ENCODE measurements at regions not wholly inside any gene's neighbourhood (a gene's known extent, or its start where the extent isn't known, plus 50 kb on each side); places are given as distances from the start of the nearest gene placed in this dataset.

DNA sequence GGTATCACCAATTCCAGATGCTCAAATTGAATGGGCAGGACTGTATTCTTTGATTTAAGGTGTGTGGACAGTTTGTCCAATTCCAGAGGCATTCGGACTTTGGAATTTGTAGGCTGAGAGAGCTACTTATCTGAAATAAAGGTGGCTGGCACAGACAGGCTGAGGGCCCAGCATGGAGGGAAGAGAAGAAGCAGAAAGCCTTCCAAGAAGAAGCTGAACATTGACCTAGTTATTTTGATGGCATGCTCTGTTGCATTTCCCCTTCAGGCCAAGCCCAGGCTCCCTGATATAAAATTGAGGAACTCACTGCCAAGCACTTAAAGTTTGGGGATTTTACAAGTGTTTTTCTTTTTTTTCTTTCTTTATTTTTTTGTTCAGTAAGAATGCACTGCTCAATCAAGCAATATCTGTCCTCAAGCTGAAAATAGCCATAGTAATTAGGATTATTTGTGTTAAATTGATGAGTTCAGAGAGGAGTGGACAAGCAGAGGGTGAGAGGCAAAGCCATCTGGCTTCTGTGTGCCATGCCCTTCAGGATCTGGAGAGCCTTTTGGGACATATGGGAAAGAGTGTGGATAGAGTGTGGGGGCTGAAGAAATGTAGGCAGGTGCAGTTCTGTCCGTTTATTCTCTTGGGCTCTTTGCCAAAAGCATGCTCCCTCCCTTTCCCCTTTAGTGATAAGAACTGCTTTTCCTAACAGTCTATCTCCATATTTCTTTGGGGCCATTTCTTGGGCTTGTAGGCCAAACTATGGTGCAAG is 148.9 kb downstream of the OXSM start:
- TF ChIP-seq POLR2A (IDR thresholded peaks at IDR 0.05; ENCODE audit: low read depth, low read length) (no peak), TAF1 (IDR thresholded peaks at IDR 0.05; ENCODE audit: low read depth, low read length) (no peak)

All from GM12891 (cell line).